HepG2 (cell line): ENCODE measurements at regions not wholly inside any gene's neighbourhood (a gene's known extent, or its start where the extent isn't known, plus 50 kb on each side); places are given as distances from the start of the nearest gene placed in this dataset.
A peak's percentile ranks its signal among the peaks of the same experiment; 100 is the strongest.

Source experiments
- DR1 ChIP-seq: sonication (generic); formaldehyde crosslinking; IDR thresholded peaks from 2 replicates; pipeline ENCODE4 v1.8.0; 2021; ENCODE audit warnings: mild to moderate bottlenecking, missing genetic modification reagents, inconsistent platforms
- FOXO4 ChIP-seq: sonication (generic); formaldehyde crosslinking; conservative IDR thresholded peaks from 2 replicates; pipeline ENCODE4 v1.8.1; 2023; ENCODE audit warnings: missing genetic modification reagents
- HNRNPLL ChIP-seq: fragments of 200-400 bp; formaldehyde crosslinking; IDR thresholded peaks from 2 replicates; pipeline ENCODE4 v1.6.1; 2017; ENCODE audit warnings: mild to moderate bottlenecking, low read depth, low read length; ENCODE audit not compliant: poor library complexity, severe bottlenecking
- KLF6 ChIP-seq: IDR thresholded peaks from 2 replicates; pipeline ENCODE4 v1.8.0; 2016; ENCODE audit warnings: missing biosample characterization, missing genetic modification reagents
- MAFK ChIP-seq, 2 experiments: IDR thresholded peaks in 1 of 2; conservative IDR thresholded peaks in 1 of 2; 2 replicates each; pipeline ENCODE4 v1.6.1; 2011; ENCODE audit warnings: improper control_type of control experiment in 2 of 2, low read length in 2 of 2
- MAZ ChIP-seq, 2 experiments: sonication (generic) in 1 of 2; formaldehyde crosslinking in 1 of 2; IDR thresholded peaks; 2 replicates each; pipeline versions ENCODE4 v1.5.0 to v1.6.1; 2012 to 2020; ENCODE audit warnings: low read depth in 2 of 2, mild to moderate bottlenecking in 2 of 2, borderline replicate concordance in 1 of 2, improper control_type of control experiment in 1 of 2, low read length in 1 of 2, missing genetic modification reagents in 1 of 2, moderate library complexity in 1 of 2
- NFE2 ChIP-seq: sonication (generic); formaldehyde crosslinking; IDR thresholded peaks from 2 replicates; pipeline ENCODE4 v1.4.0; 2020; ENCODE audit warnings: missing genetic modification reagents
- PHB2 ChIP-seq: fragments of 450-650 bp; IDR thresholded peaks from 2 replicates; pipeline ENCODE4 v1.6.1; 2018; ENCODE audit not compliant: partially characterized antibody
- RBFOX2 ChIP-seq: fragments of 200-400 bp; formaldehyde crosslinking; IDR thresholded peaks from 2 replicates; pipeline ENCODE4 v1.6.1; 2017; ENCODE audit warnings: low read depth, mild to moderate bottlenecking, low read length
- SAP130 ChIP-seq: IDR thresholded peaks from 2 replicates; pipeline ENCODE4 v1.6.1; 2016; ENCODE audit warnings: low read depth
- SOX5 ChIP-seq: IDR thresholded peaks from 2 replicates; pipeline ENCODE4 v1.6.1; 2016; ENCODE audit warnings: borderline replicate concordance
- SP4 ChIP-seq: sonication (generic); formaldehyde crosslinking; IDR thresholded peaks from 2 replicates; pipeline ENCODE4 v1.8.1; 2023; ENCODE audit warnings: mild to moderate bottlenecking, missing genetic modification reagents
- TRAFD1 ChIP-seq: sonication (generic); formaldehyde crosslinking; IDR thresholded peaks from 2 replicates; pipeline ENCODE4 v1.5.1; 2020; ENCODE audit warnings: missing genetic modification reagents, mild to moderate bottlenecking, borderline replicate concordance
- ZFP36L1 ChIP-seq: sonication (generic); formaldehyde crosslinking; IDR thresholded peaks from 2 replicates; pipeline ENCODE4 v1.8.0; 2022; ENCODE audit warnings: mild to moderate bottlenecking, missing genetic modification reagents, moderate library complexity
- ZFP37 ChIP-seq: sonication (generic); formaldehyde crosslinking; IDR thresholded peaks from 2 replicates; pipeline ENCODE4 v1.4.0; 2020; ENCODE audit warnings: missing genetic modification reagents, borderline replicate concordance
- ZFX ChIP-seq: sonication (generic); formaldehyde crosslinking; IDR thresholded peaks from 2 replicates; pipeline ENCODE4 v1.4.0; 2020; ENCODE audit warnings: mild to moderate bottlenecking, low read depth, missing genetic modification reagents, moderate library complexity
- ZMYM4 ChIP-seq: sonication (generic); formaldehyde crosslinking; IDR thresholded peaks from 2 replicates; pipeline ENCODE4 v1.8.1; 2023; ENCODE audit warnings: mild to moderate bottlenecking, missing genetic modification reagents
- ZNF235 ChIP-seq: sonication (generic); formaldehyde crosslinking; IDR thresholded peaks from 2 replicates; pipeline ENCODE4 v1.8.1; 2023; ENCODE audit warnings: mild to moderate bottlenecking, missing genetic modification reagents, borderline replicate concordance
- ZNF432 ChIP-seq: sonication (generic); formaldehyde crosslinking; IDR thresholded peaks from 2 replicates; pipeline ENCODE4 v1.5.0; 2020; ENCODE audit warnings: missing genetic modification reagents, mild to moderate bottlenecking, borderline replicate concordance
- ZNF552 ChIP-seq: sonication (generic); formaldehyde crosslinking; IDR thresholded peaks from 2 replicates; pipeline ENCODE4 v1.9.0; 2022; ENCODE audit warnings: missing genetic modification reagents, mild to moderate bottlenecking, borderline replicate concordance
- ZNF572 ChIP-seq: sonication (generic); formaldehyde crosslinking; IDR thresholded peaks from 2 replicates; pipeline ENCODE4 v1.5.1; 2020; ENCODE audit warnings: mild to moderate bottlenecking, missing genetic modification reagents
- ZNF574 ChIP-seq: sonication (generic); formaldehyde crosslinking; IDR thresholded peaks from 2 replicates; pipeline ENCODE4 v1.4.0; 2020; ENCODE audit warnings: missing genetic modification reagents
- ZNF816 ChIP-seq: sonication (generic); formaldehyde crosslinking; IDR thresholded peaks from 2 replicates; pipeline ENCODE4 v1.8.0; 2022; ENCODE audit warnings: missing genetic modification reagents, mild to moderate bottlenecking, borderline replicate concordance

- TF ChIP-seq NFE2 (CRISPR knock-in tag), result no peak
- TF ChIP-seq RBFOX2, result peak; percentile 90
- peak; percentile 43; the same call in 1 of the 2 replicates for TF ChIP-seq SOX5
- TF ChIP-seq ZNF432 (CRISPR knock-in tag), result no peak
- TF ChIP-seq HNRNPLL, result peak; percentile 55
- TF ChIP-seq ZFP37 (CRISPR knock-in tag), result no peak
- TF ChIP-seq ZNF816 (CRISPR knock-in tag), result no peak; the same call in 1 of the 2 replicates
- no peak; the same call in 1 of the 2 replicates for TF ChIP-seq ZNF552 (CRISPR knock-in tag)
- peak; percentile 59; the same call in 1 of the 2 replicates for TF ChIP-seq SAP130 (CRISPR knock-in tag)
- TF ChIP-seq PHB2, result no peak
- TF ChIP-seq DR1 (CRISPR knock-in tag), result 0 out of 2 replicates have a peak, but pooled peaks have one; percentile 39
- TF ChIP-seq ZNF572 (CRISPR knock-in tag), result peak; percentile 56; the same call in 1 of the 2 replicates
- TF ChIP-seq ZNF574 (CRISPR knock-in tag), result peak; percentile 83
- no peak for TF ChIP-seq ZFP36L1 (CRISPR knock-in tag)
- TF ChIP-seq SP4, result peak; percentile 62
- TF ChIP-seq ZNF235, result peak; percentile 96
- TF ChIP-seq FOXO4, result no peak
- TF ChIP-seq MAZ (IDR thresholded peaks at IDR 0.05; ENCODE audit: borderline replicate concordance, low read depth, low read length), result peak; percentile 18; the same call in 1 of the 2 replicates
- TF ChIP-seq MAZ (CRISPR knock-in tag; IDR thresholded peaks at IDR 0.05; ENCODE audit: low read depth), result peak; percentile 65
- peak; percentile 98 for TF ChIP-seq ZMYM4 (CRISPR knock-in tag)
- TF ChIP-seq MAFK (conservative IDR thresholded peaks at IDR 0.05 in 1 of 2, IDR thresholded peaks at IDR 0.05 in 1 of 2; ENCODE audit: low read length in 2 of 2), result no peak
- peak; percentile 58; the same call in 1 of the 2 replicates for TF ChIP-seq KLF6 (CRISPR knock-in tag)
- peak; percentile 89 for TF ChIP-seq ZFX
- TF ChIP-seq TRAFD1 (CRISPR knock-in tag), result no peak
Measured at GRCh38 chr1:178037510-178038253, 56.2 kb upstream of the RASAL2 start (continued).
